ENCODE measurements at regions not wholly inside any gene's neighbourhood (a gene's known extent, or its start where the extent isn't known, plus 50 kb on each side); places are given as distances from the start of the nearest gene placed in this dataset.

- in situ Hi-C loops (cut with HindIII; ENCODE audit: low sequenced_read_pairs): loop anchor here (25.0 kb wide), 1 partner anchor 715 kb away; the partner anchor contains the start of gene SUPT3H
Observed at GRCh38 chr6:44672086-44672485, 284.6 kb downstream of the CDC5L start.

DNA sequence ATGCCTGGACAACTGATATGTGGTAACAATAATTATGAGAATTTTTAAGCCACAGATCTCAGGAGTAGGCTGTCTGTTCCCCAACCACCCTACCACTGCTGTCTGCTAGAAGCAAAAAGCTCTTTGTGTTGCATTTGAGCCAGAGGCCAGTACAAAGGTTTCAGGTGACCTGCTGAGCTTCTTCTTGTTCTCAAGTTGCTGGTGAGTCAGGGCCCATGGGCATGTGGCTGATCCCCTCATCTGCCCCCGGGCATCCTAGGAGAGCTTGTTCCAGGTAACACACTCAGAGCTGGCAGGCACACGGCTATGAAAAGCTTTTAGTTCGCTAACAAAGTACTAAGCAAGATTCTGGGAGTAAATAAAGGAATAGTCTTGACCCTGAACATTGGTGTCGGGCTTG lies 285.3 kb downstream of the CDC5L start:
- in situ Hi-C loops (cut with HindIII; ENCODE audit: low sequenced_read_pairs): loop anchor here (25.0 kb wide), 1 partner anchor 714 kb away; the partner anchor contains the start of gene SUPT3H

GRCh38 chr6:44674226-44675155 lies 287.0 kb downstream of the CDC5L start:
- in situ Hi-C loops (cut with HindIII; ENCODE audit: low sequenced_read_pairs): loop anchor here (25.0 kb wide), 1 partner anchor 713 kb away; the partner anchor contains the start of gene SUPT3H

- in situ Hi-C loops (cut with HindIII; ENCODE audit: low sequenced_read_pairs): no loop called here
Observed at GRCh38 chr6:44675449-44675848, 287.9 kb downstream of the CDC5L start.

GRCh38 chr6:44676246-44676790 lies 288.8 kb downstream of the CDC5L start:
- in situ Hi-C loops (cut with HindIII; ENCODE audit: low sequenced_read_pairs): no loop called here

- in situ Hi-C loops (cut with HindIII; ENCODE audit: low sequenced_read_pairs): no loop called here
Observed at GRCh38 chr6:44676826-44677433, 289.4 kb downstream of the CDC5L start.

DNA sequence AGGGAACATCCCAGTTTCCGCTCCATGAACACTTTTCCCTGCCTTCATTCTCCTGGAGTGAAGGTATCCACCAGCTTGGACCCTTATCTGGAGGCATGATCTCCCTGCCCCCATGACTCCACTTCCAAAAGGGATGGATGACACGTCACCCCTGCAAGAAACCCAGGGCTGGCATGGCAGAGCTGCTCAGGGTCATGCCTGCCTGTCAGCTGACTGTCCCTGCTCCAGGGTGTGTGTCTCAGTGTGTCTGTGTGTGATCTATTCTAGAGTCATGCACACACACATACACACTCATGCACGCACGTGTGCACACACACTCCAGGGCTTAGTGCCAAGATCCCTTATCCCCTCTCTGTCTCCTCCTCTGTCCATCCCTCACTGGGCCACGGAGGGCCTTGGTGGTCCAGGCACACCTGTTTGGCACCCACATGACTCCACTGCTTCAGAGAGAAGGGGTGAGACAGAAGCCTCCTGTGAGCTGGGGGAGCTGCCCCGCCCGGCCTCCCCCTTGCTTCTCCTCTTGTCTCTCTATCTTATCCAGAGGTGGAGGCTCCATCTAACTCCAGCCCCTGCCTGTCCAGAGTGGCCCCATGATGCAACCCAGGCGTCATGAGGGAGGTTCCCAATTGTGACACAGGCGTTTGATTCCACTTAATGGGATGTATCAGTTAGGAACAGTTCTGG lies 290.9 kb downstream of the CDC5L start:
- in situ Hi-C loops (cut with HindIII; ENCODE audit: low sequenced_read_pairs): no loop called here

GRCh38 chr6:44679438-44680201 lies 292.1 kb downstream of the CDC5L start:
- in situ Hi-C loops (cut with HindIII; ENCODE audit: low sequenced_read_pairs): no loop called here

GRCh38 chr6:44680202-44680720 lies 292.8 kb downstream of the CDC5L start:
- in situ Hi-C loops (cut with HindIII; ENCODE audit: low sequenced_read_pairs): no loop called here

DNA sequence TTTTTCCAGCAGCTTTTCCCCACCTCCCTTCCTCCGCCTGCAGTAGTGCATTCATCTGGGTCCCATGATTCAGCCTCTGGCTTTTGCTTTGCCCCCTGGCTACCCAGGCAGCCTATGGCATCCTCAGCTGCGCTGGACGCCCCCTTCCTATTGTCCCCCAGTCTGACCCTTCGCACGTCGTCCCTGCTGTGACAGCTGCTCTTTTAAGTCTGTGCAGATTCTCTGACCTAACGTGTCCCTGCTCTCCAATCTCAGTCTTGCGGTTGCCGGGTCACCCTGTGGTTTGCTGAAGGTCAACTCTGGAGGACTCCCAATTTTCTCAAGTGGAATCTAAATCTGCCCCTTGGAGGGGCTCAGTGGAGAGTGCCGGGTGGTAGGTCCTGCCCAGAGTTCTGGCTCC lies 294.3 kb downstream of the CDC5L start:
- in situ Hi-C loops (cut with HindIII; ENCODE audit: low sequenced_read_pairs): no loop called here

DNA sequence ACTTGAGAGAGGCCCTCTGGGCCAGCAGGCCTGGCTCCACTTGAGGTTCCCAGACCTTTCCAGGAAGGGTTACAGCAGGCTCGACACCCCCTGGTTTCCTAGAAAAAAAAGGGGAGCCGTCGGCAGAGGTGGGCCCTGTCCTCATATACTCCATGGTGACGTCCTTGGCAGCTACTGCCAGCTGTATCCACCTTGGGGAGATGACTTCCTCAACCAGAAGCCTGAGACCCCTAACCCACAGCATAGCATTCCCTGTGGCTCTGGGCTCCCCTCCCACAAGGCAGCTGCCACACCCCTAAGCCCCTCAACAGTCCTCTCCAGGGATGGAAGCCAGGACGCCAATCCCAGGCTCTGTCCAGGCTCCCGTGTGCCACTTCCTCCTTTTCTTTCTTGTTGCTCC lies 294.8 kb downstream of the CDC5L start:
- in situ Hi-C loops (cut with HindIII; ENCODE audit: low sequenced_read_pairs): no loop called here

GRCh38 chr6:44682987-44683779 lies 295.7 kb downstream of the CDC5L start:
- in situ Hi-C loops (cut with HindIII; ENCODE audit: low sequenced_read_pairs): no loop called here

GRCh38 chr6:44685213-44685612 lies 297.7 kb downstream of the CDC5L start:
- in situ Hi-C loops (cut with HindIII; ENCODE audit: low sequenced_read_pairs): no loop called here

- in situ Hi-C loops (cut with HindIII; ENCODE audit: low sequenced_read_pairs): no loop called here
Observed at GRCh38 chr6:44696099-44696498, 308.6 kb downstream of the CDC5L start.

GRCh38 chr6:44696686-44697085 lies 309.2 kb downstream of the CDC5L start:
- in situ Hi-C loops (cut with HindIII; ENCODE audit: low sequenced_read_pairs): no loop called here

- in situ Hi-C loops (cut with HindIII; ENCODE audit: low sequenced_read_pairs): no loop called here
Observed at GRCh38 chr6:44697327-44697726, 309.8 kb downstream of the CDC5L start.

DNA sequence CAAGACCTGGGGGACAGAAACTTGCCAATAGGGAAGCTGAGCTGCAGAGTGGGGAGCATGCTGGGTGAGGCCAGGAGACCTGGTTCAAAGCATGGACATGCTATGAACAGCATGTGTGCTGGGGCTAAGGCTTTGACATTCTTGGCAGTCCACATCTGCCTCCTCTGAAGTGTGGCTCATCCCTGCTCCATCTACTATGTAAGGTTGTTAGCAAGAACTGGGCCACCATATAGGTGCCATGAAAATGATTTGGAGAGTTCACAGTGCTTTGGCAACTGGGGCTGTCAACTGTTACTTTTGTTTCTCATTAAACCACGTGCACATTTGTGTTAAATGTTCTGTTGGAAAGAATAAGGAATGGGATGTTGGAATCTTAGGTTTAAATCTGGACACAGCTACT lies 311.1 kb downstream of the CDC5L start:
- in situ Hi-C loops (cut with HindIII; ENCODE audit: low sequenced_read_pairs): no loop called here

GRCh38 chr6:44699082-44699481 lies 311.6 kb downstream of the CDC5L start:
- in situ Hi-C loops (cut with HindIII; ENCODE audit: low sequenced_read_pairs): no loop called here

DNA sequence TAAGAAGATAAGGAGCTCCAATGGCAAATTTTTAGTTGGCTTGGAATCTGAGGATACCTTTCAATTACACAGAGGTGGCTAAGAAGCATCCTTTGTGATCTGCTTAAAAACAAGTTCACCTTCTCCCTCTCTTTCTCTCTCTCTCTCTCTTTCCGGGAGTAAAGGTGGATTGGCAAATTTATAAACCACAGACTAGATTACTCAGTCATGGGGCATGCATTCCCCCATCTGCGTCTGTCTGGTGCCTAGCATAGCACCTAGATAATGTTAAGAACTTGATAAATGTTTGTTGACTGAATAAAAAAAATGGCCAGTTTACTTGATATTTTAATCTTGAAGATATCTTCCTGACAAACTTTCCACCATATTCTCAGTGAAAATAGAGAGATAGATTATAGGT lies 312.3 kb downstream of the CDC5L start:
- in situ Hi-C loops (cut with HindIII; ENCODE audit: low sequenced_read_pairs): no loop called here

All from DLD1 (cell line).